HG02943 (cell line): ENCODE measurements at regions not wholly inside any gene's neighbourhood (a gene's known extent, or its start where the extent isn't known, plus 50 kb on each side); places are given as distances from the start of the nearest gene placed in this dataset.

Experiments used
- ATAC-seq: cut with Tn5 transposase; IDR thresholded peaks from one replicate; pipeline ENCODE4 v1.9.1; 2021; ENCODE audit warnings: mild to moderate bottlenecking, low read depth, moderate library complexity; ENCODE audit not compliant: unreplicated experiment

DNA sequence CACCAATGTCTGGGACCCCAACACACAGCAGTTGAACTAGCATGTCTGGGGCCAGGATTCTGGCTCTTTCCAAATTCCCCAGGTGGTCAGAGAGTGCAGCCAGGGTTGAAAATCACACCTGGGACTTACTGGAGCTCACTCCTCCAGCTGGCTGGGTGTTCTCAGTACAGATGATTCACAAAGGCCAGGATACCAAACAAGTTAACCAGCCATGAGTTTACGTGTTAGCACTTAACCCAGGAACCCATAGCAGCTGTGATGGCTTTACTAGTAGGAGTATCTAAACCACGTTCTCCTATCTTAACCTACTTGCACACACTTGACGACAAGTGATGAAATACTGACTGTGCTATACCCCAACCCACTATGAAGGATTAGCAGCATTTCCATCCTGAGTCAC, 222.8 kb downstream of the FBXO15 start:
- ATAC-seq = no peak

GRCh38 chr18:73924307-73924706, 223.3 kb downstream of the FBXO15 start:
- no peak for ATAC-seq

- ATAC-seq = no peak
These were observed 223.8 kb downstream of the FBXO15 start for GRCh38 chr18:73923866-73924265.

DNA sequence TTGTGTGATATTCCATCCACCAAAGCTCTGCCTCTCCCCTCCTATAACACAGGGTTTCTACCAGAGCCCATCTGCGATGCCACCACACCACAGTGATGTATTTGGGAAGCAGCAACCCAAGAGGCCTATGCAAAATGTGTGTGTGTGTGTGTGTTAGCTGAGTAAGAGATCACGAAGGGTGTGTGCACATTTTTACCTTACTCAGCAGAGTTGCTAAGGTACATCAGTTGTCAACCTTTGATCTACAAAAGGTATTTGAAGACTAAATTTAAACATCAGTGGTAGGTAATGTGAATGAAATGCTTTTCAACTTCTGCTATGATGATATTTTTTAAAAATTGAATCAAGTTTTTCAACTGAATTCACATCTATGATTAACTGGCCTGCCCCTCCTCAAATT, 227.6 kb downstream of the FBXO15 start:
- ATAC-seq = no peak

DNA sequence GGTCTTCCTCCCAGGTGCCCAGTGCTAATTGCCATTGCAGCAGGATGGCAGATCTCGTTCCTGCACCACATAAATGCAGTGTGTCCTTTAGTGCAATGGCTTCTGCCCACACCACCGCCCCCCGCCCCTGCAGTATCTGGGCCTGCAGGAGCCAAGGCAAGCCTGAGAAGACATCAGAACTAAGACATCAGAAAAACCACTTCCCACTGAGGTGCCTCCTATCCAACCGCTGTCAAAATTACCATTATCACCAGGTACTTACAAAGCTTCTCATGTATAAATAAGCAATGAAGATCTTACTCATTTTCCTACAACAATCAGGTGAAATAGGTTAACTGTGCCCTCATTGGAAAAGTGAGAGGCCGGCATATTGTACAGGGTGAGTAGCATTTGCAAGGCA, 228.8 kb downstream of the FBXO15 start:
- no peak for ATAC-seq

GRCh38 chr18:73917046-73917445, 230.6 kb downstream of the FBXO15 start:
- ATAC-seq = no peak

DNA sequence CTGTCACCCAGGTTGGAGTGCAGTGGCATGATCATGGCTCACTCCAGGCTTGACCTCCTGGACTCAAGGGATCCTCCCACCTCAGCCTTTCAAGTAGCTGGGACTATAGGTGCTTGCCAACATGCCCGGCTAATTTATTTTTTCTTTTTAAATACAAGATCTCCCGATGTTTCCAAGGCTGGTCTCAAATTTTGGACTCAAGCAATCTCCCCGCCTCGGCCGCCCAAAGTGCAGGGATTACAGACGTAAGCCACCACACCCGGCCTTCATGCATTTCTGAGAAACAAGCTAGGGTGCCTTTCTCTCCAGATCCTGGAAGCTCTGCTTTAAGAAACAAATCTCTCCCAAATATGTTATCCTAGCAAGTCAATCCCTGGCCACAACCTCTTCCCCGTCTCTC, 234.1 kb downstream of the FBXO15 start:
- no peak for ATAC-seq

DNA sequence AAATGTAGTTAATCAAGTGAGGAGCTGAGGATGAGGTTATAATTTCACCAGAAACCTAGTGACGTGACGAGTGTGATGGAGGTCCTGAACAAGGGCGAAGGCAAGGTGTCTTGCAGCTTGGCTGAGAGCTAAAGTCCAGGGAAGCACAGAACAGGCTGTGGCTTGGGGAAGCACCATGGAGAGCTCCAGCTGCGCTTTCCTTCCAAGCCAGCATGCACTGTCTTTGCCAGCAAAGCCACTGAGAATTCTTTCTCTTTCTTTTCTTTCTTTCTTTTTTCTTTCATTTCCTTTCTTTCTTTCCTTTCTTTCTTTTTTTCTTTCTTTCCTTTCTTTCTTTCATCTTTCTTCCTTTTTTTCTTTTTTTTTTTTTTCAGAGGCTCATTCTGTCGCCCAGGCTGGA, 239.3 kb downstream of the FBXO15 start:
- no peak for ATAC-seq

- no peak for ATAC-seq
These were observed 246.1 kb downstream of the FBXO15 start for GRCh38 chr18:73901566-73901965.

DNA sequence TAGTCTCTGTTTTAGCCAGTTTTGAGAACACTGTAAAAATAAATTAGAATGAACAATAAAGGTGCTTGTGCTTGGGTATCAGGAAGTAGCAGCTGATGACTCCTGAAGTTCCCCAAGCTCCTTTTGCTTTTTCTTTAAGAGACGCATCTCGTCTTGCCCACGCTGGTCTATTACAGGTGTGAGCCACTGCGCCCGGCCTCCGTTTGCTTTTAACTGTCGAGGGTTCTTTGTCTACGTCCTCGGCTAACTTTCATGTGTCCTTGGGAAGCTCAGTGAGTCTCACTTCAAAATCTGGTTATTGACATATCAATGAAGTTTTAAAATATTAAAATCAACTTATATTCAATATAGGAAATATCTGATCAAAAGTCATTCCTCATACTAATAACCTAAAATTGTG, 246.5 kb downstream of the FBXO15 start:
- ATAC-seq = no peak

DNA sequence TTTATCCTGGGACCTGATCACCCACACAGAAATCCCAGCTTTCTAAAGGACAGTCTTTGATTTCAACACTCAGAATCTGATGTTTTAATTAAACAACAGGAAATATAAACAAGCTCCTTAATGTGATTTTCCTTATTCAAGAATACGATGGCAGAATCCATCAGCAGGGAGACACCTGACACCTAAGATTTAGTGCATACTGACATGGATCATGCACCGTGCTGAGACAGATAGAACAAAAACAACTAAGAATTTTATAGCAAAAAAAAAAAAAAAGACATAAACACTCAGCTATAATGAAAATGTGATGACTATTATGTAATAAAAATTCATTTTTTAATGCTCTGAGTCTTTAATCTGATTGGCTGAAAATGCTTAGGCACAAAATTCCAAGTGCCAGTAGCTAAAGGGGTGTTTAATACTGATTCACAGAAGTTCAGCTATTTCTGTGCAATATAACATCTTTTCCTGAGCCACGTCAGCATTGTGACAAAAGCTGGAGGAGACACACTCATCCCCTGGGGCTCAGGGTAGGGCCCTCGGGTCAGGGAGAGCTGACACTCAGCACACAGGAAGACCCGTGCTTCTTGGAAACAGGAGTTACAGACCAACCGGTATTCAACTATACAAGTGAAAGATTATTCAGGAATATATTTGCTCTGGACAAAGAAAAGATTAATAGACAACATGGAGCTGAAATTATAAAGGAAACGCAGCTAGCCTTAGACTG, 247.4 kb downstream of the FBXO15 start:
- ATAC-seq = no peak

- no peak for ATAC-seq
These were observed 250.1 kb downstream of the FBXO15 start for GRCh38 chr18:73897517-73897916.

DNA sequence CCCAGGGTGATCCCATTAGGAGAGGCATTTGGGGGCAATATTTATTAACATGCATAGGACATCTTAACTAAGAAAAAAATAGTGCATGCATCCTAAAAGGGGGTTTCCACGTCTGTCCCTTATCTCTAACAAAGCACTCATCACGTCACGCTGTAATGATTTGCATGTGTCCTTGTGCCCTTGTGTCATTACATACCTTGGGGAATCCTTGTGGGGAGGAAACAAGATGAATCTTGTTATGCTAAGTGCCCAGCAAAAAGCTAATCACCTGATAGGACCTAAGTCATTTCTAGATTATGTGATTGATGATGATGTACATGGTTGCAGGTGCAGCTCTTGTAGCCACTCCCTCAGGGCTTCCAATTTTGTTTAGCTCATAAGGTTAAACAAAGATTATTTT, 250.9 kb downstream of the FBXO15 start:
- ATAC-seq = no peak

DNA sequence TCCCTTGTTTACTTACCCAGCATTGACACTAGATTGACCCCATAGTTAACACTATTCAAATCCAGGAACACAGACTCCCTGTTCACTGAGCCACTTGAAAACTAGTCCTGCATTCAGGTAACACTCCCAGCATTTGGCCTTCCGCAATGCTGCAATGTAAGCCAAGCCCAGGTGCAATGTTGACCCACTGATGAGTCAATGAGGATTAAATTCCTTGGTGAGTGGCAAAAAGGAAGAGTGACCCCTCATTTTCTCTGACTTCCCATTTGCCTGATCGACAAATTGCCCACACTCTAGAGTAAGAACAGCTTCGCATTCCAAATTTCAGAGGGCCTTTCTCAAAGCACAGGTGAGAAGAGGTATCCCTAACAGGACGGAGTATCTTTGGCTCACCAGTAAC, 251.9 kb downstream of the FBXO15 start:
- no peak for ATAC-seq

- no peak for ATAC-seq
These were observed 253.8 kb downstream of the FBXO15 start for GRCh38 chr18:73893880-73894279.

GRCh38 chr18:73891572-73892421, 255.8 kb downstream of the FBXO15 start:
- ATAC-seq = no peak

- ATAC-seq = no peak
These were observed 259.1 kb downstream of the FBXO15 start for GRCh38 chr18:73888565-73888964.

- ATAC-seq = no peak
These were observed 259.8 kb downstream of the FBXO15 start for GRCh38 chr18:73887801-73888200.

- ATAC-seq = no peak
These were observed 262.8 kb downstream of the FBXO15 start for GRCh38 chr18:73884868-73885267.

- ATAC-seq = no peak
These were observed 266.2 kb downstream of the FBXO15 start for GRCh38 chr18:73881396-73881917.

DNA sequence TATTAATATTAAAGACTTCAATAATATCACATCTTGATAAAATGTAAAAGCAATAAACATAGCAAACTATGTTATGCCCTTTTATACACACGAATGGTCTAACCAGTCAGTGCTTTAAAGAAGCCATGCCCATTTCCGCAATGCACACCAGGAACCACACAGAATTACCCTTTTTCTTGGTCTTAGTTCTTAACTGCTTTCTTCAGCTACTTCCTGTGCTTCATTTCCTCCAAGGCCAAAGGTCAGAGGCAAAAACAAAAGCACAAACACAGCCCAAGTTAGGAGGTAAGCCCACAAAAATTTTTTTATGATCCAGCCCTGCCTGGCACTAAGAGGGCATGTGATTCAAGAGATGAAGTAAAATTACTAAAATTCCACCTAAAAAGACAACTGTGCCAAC, 267.2 kb downstream of the FBXO15 start:
- ATAC-seq = no peak

DNA sequence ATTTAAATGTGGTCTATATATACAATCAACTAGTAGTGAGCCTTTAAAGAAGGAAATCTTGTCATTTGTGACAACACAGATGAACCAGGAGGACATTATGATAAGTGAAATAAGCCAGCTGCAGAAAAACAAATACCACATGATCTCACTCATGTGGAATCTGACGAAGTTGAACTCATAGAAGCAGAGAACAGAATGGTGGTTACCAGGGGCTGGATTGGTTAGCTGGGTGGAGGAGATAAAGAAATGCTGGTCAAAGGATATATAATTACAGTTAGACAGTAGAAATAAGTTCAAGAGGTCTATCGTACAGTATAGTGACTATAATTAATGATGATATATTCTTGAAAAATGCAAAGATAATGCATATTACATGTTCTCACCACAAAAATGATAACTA, 267.9 kb downstream of the FBXO15 start:
- no peak for ATAC-seq
